OCI-LY1 (cell line): ENCODE measurements at regions not wholly inside any gene's neighbourhood (a gene's known extent, or its start where the extent isn't known, plus 50 kb on each side); places are given as distances from the start of the nearest gene placed in this dataset.

ENCODE experiments used
- H2AFZ ChIP-seq: fragments of 200-600 bp; sonication (generic), shearing (Covaris generic); 2 replicates; pipeline ENCODE4 v1.6.0; 2014; ENCODE audit warnings: antibody characterized with exemption, mild to moderate bottlenecking, low read length
- H3F3A ChIP-seq: fragments of 200-600 bp; sonication (generic), shearing (Covaris generic); 2 replicates; pipeline ENCODE4 v1.6.0; 2014; ENCODE audit warnings: mild to moderate bottlenecking, antibody characterized with exemption, low read length, moderate library complexity; ENCODE audit not compliant: insufficient read depth
- H3K27ac ChIP-seq: fragments of 200-600 bp; sonication (generic); 2 replicates; pipeline ENCODE4 v1.5.1; 2014; ENCODE audit warnings: low read length, mixed run types, mild to moderate bottlenecking, low read depth; ENCODE audit not compliant: poor library complexity, severe bottlenecking
- H3K27me3 ChIP-seq: fragments of 200-600 bp; sonication (generic); 2 replicates; pipeline ENCODE4 v1.6.0; 2014; ENCODE audit warnings: antibody characterized with exemption, mild to moderate bottlenecking, low read length, moderate library complexity; ENCODE audit not compliant: insufficient read depth
- H3K36me3 ChIP-seq: fragments of 200-600 bp; sonication (generic); 2 replicates; pipeline ENCODE4 v1.6.1; 2014; ENCODE audit warnings: mild to moderate bottlenecking, antibody characterized with exemption, low read length, moderate library complexity, mixed read lengths; ENCODE audit not compliant: insufficient read depth
- H3K4me1 ChIP-seq: fragments of 200-600 bp; sonication (generic); 2 replicates; pipeline ENCODE4 v1.5.1; 2014; ENCODE audit warnings: mild to moderate bottlenecking, low read length, moderate library complexity; ENCODE audit not compliant: insufficient read depth, severe bottlenecking
- H3K4me2 ChIP-seq: fragments of 200-600 bp; sonication (generic), shearing (Covaris generic); 2 replicates; pipeline ENCODE4 v1.6.1; 2014; ENCODE audit warnings: low read length
- H3K4me3 ChIP-seq: fragments of 200-600 bp; sonication (generic); 2 replicates; pipeline ENCODE4 v1.5.1; 2014; ENCODE audit warnings: low read length, low read depth, mild to moderate bottlenecking, mixed read lengths; ENCODE audit not compliant: poor library complexity, severe bottlenecking
- H3K79me2 ChIP-seq: fragments of 200-600 bp; shearing (Covaris generic); 2 replicates; pipeline ENCODE4 v1.6.1; 2016; ENCODE audit warnings: mixed run types, low read length, mixed read lengths; ENCODE audit not compliant: insufficient read depth
- H3K9ac ChIP-seq: fragments of 200-600 bp; sonication (generic), shearing (Covaris generic); 2 replicates; pipeline ENCODE4 v1.6.1; 2014; ENCODE audit warnings: mild to moderate bottlenecking, low read length, mixed read lengths
- H3K9me2 ChIP-seq: fragments of 200-600 bp; sonication (generic), shearing (Covaris generic); 2 replicates; pipeline ENCODE4 v1.6.1; 2014; ENCODE audit warnings: low read depth, mild to moderate bottlenecking, low read length, mixed read lengths
- H3K9me3 ChIP-seq: fragments of 200-600 bp; shearing (Covaris generic); 2 replicates; pipeline ENCODE4 v1.6.1; 2014; ENCODE audit warnings: low read length, mixed read lengths
- H4K20me1 ChIP-seq: fragments of 200-600 bp; sonication (generic), shearing (Covaris generic); 2 replicates; pipeline ENCODE4 v1.6.0; 2016; ENCODE audit warnings: mild to moderate bottlenecking, low read length; ENCODE audit not compliant: insufficient read depth
- EZH2 ChIP-seq: fragments of 200-600 bp; sonication (generic), shearing (Covaris generic); IDR thresholded peaks from 2 replicates; pipeline ENCODE4 v1.8.0; 2017; ENCODE audit warnings: borderline replicate concordance, mixed run types, mild to moderate bottlenecking, antibody characterized with exemption, low read length, moderate library complexity, mixed read lengths
- TF ChIP-seq, protein P1 (sequence below): fragments of 200-600 bp; sonication (generic), shearing (Covaris generic); IDR thresholded peaks from 2 replicates; pipeline ENCODE4 v1.5.1; 2017; ENCODE audit warnings: mild to moderate bottlenecking, antibody characterized with exemption, low read length, moderate library complexity, mixed read lengths

DNA sequence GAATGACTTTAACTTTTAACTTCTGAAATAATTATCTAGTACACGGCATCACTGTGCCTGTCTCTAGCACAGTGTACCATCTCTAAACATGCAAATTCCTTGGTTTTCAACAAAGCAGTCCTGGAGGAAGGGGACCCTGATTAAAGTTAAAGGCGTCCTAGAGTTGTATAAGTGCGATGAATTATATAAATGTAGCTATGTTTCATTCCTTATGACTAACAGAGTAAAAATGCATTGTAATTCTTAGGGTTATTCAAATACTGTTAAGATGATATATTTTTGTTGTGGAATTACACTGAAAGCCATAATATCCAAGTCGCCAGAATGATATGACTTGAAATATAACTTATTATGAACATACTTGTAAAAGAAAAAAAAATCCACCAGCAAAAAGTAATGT lies 544.9 kb upstream of the LINC00305 start:
- Histone ChIP-seq H3K9ac (no peak overlapping the region), H3K79me2 (no peaks in the 10 kb centered on the region), H3K27me3 (no peaks in the 10 kb centered on the region), H3F3A (no peaks in the 10 kb centered on the region), H3K4me1 (peaks cover 30% of the 10 kb centered on the region), H3K9me3 (no peaks in the 10 kb centered on the region), H3K27ac (no peak overlapping the region), H4K20me1 (no peaks in the 10 kb centered on the region), H3K36me3 (no peaks in the 10 kb centered on the region), H3K4me2 (no peak overlapping the region; the same call in 1 of the 2 replicates), H2AFZ (no peak overlapping the region), H3K9me2 (no peaks in the 10 kb centered on the region), H3K4me3 (no peak overlapping the region)
- no peak for TF ChIP-seq EZH2
- TF ChIP-seq, protein P1, sequence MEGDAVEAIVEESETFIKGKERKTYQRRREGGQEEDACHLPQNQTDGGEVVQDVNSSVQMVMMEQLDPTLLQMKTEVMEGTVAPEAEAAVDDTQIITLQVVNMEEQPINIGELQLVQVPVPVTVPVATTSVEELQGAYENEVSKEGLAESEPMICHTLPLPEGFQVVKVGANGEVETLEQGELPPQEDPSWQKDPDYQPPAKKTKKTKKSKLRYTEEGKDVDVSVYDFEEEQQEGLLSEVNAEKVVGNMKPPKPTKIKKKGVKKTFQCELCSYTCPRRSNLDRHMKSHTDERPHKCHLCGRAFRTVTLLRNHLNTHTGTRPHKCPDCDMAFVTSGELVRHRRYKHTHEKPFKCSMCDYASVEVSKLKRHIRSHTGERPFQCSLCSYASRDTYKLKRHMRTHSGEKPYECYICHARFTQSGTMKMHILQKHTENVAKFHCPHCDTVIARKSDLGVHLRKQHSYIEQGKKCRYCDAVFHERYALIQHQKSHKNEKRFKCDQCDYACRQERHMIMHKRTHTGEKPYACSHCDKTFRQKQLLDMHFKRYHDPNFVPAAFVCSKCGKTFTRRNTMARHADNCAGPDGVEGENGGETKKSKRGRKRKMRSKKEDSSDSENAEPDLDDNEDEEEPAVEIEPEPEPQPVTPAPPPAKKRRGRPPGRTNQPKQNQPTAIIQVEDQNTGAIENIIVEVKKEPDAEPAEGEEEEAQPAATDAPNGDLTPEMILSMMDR = no peak

DNA sequence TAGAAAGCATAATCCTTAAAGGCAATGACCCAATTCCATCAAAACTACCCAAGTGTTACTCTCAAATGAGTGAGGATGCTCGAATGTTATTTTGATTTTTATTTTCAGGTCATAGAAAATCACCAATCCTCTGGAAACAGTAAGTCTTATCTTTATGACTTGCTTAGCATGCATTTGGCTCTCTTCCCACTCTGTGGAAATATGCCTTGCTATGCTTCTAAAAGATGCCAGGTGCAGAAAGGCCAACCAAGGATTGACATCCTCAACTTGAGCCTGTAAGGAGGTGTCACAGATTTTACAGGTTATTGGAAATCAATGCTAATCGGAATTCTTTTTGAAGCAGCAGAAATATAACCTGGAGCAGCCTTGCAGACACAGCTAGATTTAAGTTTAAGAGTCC lies 543.9 kb upstream of the LINC00305 start:
- TF ChIP-seq, protein P1 = no peak
- no peak for TF ChIP-seq EZH2
- H4K20me1 ChIP-seq = no peaks in the 10 kb centered on the region
- no peaks in the 10 kb centered on the region for H3K79me2 ChIP-seq
- H3K9me3 ChIP-seq = no peaks in the 10 kb centered on the region
- H3F3A ChIP-seq = no peaks in the 10 kb centered on the region
- H3K4me3 ChIP-seq = no peak overlapping the region
- no peaks in the 10 kb centered on the region for H3K27me3 ChIP-seq
- no peak overlapping the region for H3K9ac ChIP-seq
- H3K4me2 ChIP-seq = no peak overlapping the region
- peaks cover 30% of the 10 kb centered on the region for H3K4me1 ChIP-seq
- H2AFZ ChIP-seq = no peak overlapping the region
- no peaks in the 10 kb centered on the region for H3K9me2 ChIP-seq
- H3K36me3 ChIP-seq = no peaks in the 10 kb centered on the region
- no peak overlapping the region for H3K27ac ChIP-seq

DNA sequence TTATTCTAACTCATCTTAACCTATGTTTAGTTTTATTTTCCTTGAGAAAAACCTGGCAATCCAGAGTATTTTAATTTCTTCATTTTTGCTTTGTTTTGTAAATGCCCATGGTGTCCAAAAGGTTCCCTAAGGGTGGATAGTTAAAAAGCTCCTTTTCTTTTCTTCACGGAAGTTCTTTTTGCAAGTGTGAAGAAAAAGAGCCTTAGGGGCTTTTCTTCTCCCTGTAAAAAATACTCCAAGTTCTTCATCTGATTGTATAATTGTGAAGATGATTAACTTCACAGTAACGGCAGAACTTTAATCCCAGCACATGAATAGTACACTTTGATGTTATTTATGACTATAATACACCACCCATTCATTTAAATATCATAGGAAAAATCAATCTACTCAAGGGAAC lies 530.2 kb upstream of the LINC00305 start:
- H3K4me1 ChIP-seq = peaks cover 44% of the 10 kb centered on the region
- H3K9ac ChIP-seq = no peak overlapping the region; the same call in 1 of the 2 replicates
- H3K79me2 ChIP-seq = no peaks in the 10 kb centered on the region
- H3K27me3 ChIP-seq = no peaks in the 10 kb centered on the region
- no peak overlapping the region for H3K4me3 ChIP-seq
- H3K36me3 ChIP-seq = no peaks in the 10 kb centered on the region
- H3F3A ChIP-seq = no peaks in the 10 kb centered on the region; the same call in 1 of the 2 replicates
- TF ChIP-seq, protein P1 = no peak
- TF ChIP-seq EZH2 = no peak
- H3K4me2 ChIP-seq = no peak overlapping the region
- H3K9me3 ChIP-seq = no peaks in the 10 kb centered on the region
- no peaks in the 10 kb centered on the region for H3K9me2 ChIP-seq
- no peaks in the 10 kb centered on the region for H4K20me1 ChIP-seq
- peak overlapping the region; percentile 91 for H3K27ac ChIP-seq
- H2AFZ ChIP-seq = no peak overlapping the region
